CD14-positive monocyte (primary cell): ENCODE measurements at regions not wholly inside any gene's neighbourhood (a gene's known extent, or its start where the extent isn't known, plus 50 kb on each side); places are given as distances from the start of the nearest gene placed in this dataset. TPM values are rescaled to one million over a fixed set of nuclear protein-coding genes. Genes with fewer than 3 reads are reported as not detected.

Experiments used
- DNase-seq, 3 donors: peaks; one replicate each; pipeline ENCODE4 v3.0.0-alpha.2; 2011 to 2022
- H2AFZ ChIP-seq: 2 replicates; pipeline ENCODE4 v1.6.0; 2012; ENCODE audit warnings: mild to moderate bottlenecking, low read depth, low read length, inconsistent platforms; ENCODE audit not compliant: insufficient read depth, poor library complexity, severe bottlenecking
- H3K27ac ChIP-seq, 2 donors: 1 replicate in 1 of 2; 2 replicates in 1 of 2; pipeline ENCODE4 v1.5.1; 2012 to 2013; ENCODE audit warnings: low read length in 2 of 2, control low read depth in 1 of 2, inconsistent platforms in 1 of 2, low read depth in 1 of 2, mild to moderate bottlenecking in 1 of 2
- H3K27me3 ChIP-seq, 2 donors: one replicate each; pipeline versions ENCODE4 v1.6.0 to v1.6.1; 2011 to 2013; ENCODE audit warnings: low read length in 2 of 2; ENCODE audit not compliant: control insufficient read depth in 2 of 2, insufficient read depth in 2 of 2
- H3K36me3 ChIP-seq, 2 donors: replicated peaks in 1 of 2; 1 replicate in 1 of 2; 2 replicates in 1 of 2; pipeline versions ENCODE4 v1.5.1 to v1.6.1; 2012 to 2013; ENCODE audit warnings: low read length in 2 of 2, control low read depth in 1 of 2, inconsistent platforms in 1 of 2, mild to moderate bottlenecking in 1 of 2; ENCODE audit not compliant: insufficient read depth in 2 of 2, control insufficient read depth in 1 of 2
- H3K4me1 ChIP-seq, 2 donors: 1 replicate in 1 of 2; 2 replicates in 1 of 2; pipeline versions ENCODE4 v1.5.1 to v1.6.1; 2012 to 2013; ENCODE audit warnings: low read length in 2 of 2, control low read depth in 1 of 2, inconsistent platforms in 1 of 2, mild to moderate bottlenecking in 1 of 2, moderate library complexity in 1 of 2; ENCODE audit not compliant: insufficient read depth in 2 of 2, control insufficient read depth in 1 of 2
- H3K4me2 ChIP-seq: replicated peaks from 2 replicates; pipeline ENCODE3; 2012; ENCODE audit warnings: low read length, moderate library complexity, mild to moderate bottlenecking; ENCODE audit not compliant: poor library complexity, severe bottlenecking; ENCODE audit errors: extremely low read depth
- H3K4me3 ChIP-seq, 3 experiments: fragments of 200-600 bp in 1 of 3; sonication (generic) in 1 of 3; replicated peaks in 1 of 3; 1 replicate in 2 of 3; 2 replicates in 1 of 3; pipeline ENCODE4 v1.5.1; 2011 to 2013; ENCODE audit warnings: low read length in 3 of 3, mild to moderate bottlenecking in 3 of 3, control low read depth in 2 of 3, low read depth in 2 of 3, inconsistent platforms in 1 of 3, moderate library complexity in 1 of 3
- H3K79me2 ChIP-seq: 2 replicates; pipeline ENCODE4 v1.6.0; 2012; ENCODE audit warnings: mild to moderate bottlenecking, control low read depth, inconsistent platforms, low read length, moderate library complexity; ENCODE audit not compliant: insufficient read depth
- H3K9ac ChIP-seq: 2 replicates; pipeline ENCODE4 v1.6.0; 2017; ENCODE audit warnings: low read length, mild to moderate bottlenecking; ENCODE audit not compliant: insufficient read depth, poor library complexity, severe bottlenecking
- H3K9me3 ChIP-seq, 2 donors: replicated peaks in 1 of 2; 1 replicate in 1 of 2; 2 replicates in 1 of 2; pipeline versions ENCODE4 v1.5.1 to v1.6.1; 2012 to 2013; ENCODE audit warnings: low read length in 2 of 2, control low read depth in 1 of 2; ENCODE audit not compliant: control insufficient read depth in 1 of 2, insufficient read depth in 1 of 2
- H4K20me1 ChIP-seq: 2 replicates; pipeline ENCODE4 v1.6.0; 2012; ENCODE audit warnings: mild to moderate bottlenecking, low read length, control low read depth, moderate library complexity; ENCODE audit not compliant: insufficient read depth
- H3K27ac Mint-ChIP-seq, 7 donors: one replicate each; pipeline ENCODE4 v1.8.0; 2020; ENCODE audit warnings: mild to moderate bottlenecking in 7 of 7, mixed read lengths in 7 of 7, moderate library complexity in 6 of 7, inconsistent platforms in 2 of 7
- H3K27me3 Mint-ChIP-seq, 3 donors: one replicate each; pipeline ENCODE4 v1.8.0; 2021 to 2022; ENCODE audit warnings: low read depth in 3 of 3, mild to moderate bottlenecking in 3 of 3, mixed read lengths in 3 of 3, moderate library complexity in 3 of 3, inconsistent platforms in 1 of 3
- H3K36me3 Mint-ChIP-seq, 2 donors: one replicate each; pipeline ENCODE4 v1.8.0; 2020; ENCODE audit warnings: mixed read lengths in 2 of 2, inconsistent platforms in 1 of 2, mild to moderate bottlenecking in 1 of 2
- H3K4me1 Mint-ChIP-seq: one replicate; pipeline ENCODE4 v1.8.0; 2020; ENCODE audit warnings: mild to moderate bottlenecking, mixed read lengths
- H3K4me3 Mint-ChIP-seq, 2 donors: one replicate each; pipeline ENCODE4 v1.8.0; 2020; ENCODE audit warnings: mild to moderate bottlenecking in 2 of 2, mixed read lengths in 2 of 2, moderate library complexity in 1 of 2
- H3K9me3 Mint-ChIP-seq, 7 donors: one replicate each; pipeline ENCODE4 v1.8.0; 2020 to 2022; ENCODE audit warnings: mixed read lengths in 7 of 7, mild to moderate bottlenecking in 6 of 7, moderate library complexity in 6 of 7, inconsistent platforms in 2 of 7
- WGBS: methylation state at CpG from one replicate; pipeline ENCODE4 v1.1.5; 2013; ENCODE audit warnings: missing lambda C conversion rate; ENCODE audit not compliant: insufficient coverage; 5-methylcytosine and 5-hydroxymethylcytosine counted together
- intact Hi-C, 2 donors: fragments of 100-400 bp; cut with micrococcal nuclease; formaldehyde crosslinking; loops; one replicate each; pipeline versions ENCODE4 v1.15.0 to v1.15.1; 2023
- small RNA-seq: library from RNA; depleted of rRNA; stranded (forward); fragments of <200 nt; gene quantifications from one replicate; pipeline ENCODE3, GENCODE V24; 2012; ENCODE audit warnings: low read depth; ENCODE audit not compliant: insufficient read length
- TF ChIP-seq, protein P1 (sequence below): fragments of 200-600 bp; IDR thresholded peaks from one replicate; pipeline ENCODE4 v1.8.0; 2022; ENCODE audit warnings: antibody characterized with exemption, mild to moderate bottlenecking

DNA sequence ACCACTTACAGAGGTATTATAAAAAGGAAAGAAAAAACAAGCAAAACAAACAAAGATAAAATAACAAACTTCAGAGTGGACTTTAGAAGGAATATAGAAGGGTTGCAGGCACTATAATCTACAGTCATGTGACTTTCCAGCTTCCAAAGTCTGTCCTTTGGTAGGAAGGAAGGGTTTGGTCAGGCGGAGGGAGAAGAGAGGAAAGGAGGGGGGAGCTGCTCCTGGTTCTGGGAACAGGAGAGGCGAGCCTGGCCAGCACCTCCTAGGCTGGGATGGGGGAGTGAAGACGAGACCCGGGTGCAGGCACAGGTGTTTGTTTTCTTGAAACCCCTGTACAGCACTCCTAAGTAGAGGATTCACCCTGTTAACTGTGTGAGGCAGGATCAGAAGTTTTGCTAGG, 53.8 kb upstream of the GATA6 start:
- Mint-ChIP-seq H3K36me3 (no peaks in the 10 kb centered on the region), H3K27ac (no peak overlapping the region), H3K27me3 (peaks cover 3 to 10% (median 6%) of the 10 kb centered on the region in 3 donors), H3K4me3 (no peak overlapping the region), H3K9me3 (peaks cover 0 to 4% (median 1%) of the 10 kb centered on the region in 7 donors), H3K4me1 (no peaks in the 10 kb centered on the region)
- H3K36me3 ChIP-seq, result no peaks in the 10 kb centered on the region
- no peak overlapping the region for H3K9ac ChIP-seq
- WGBS, result 64% methylated on average over 1 of the region's 4 CpGs
- no peaks in the 10 kb centered on the region for H3K27me3 ChIP-seq
- H3K4me1 ChIP-seq, result no peaks in the 10 kb centered on the region
- TF ChIP-seq, protein P1, sequence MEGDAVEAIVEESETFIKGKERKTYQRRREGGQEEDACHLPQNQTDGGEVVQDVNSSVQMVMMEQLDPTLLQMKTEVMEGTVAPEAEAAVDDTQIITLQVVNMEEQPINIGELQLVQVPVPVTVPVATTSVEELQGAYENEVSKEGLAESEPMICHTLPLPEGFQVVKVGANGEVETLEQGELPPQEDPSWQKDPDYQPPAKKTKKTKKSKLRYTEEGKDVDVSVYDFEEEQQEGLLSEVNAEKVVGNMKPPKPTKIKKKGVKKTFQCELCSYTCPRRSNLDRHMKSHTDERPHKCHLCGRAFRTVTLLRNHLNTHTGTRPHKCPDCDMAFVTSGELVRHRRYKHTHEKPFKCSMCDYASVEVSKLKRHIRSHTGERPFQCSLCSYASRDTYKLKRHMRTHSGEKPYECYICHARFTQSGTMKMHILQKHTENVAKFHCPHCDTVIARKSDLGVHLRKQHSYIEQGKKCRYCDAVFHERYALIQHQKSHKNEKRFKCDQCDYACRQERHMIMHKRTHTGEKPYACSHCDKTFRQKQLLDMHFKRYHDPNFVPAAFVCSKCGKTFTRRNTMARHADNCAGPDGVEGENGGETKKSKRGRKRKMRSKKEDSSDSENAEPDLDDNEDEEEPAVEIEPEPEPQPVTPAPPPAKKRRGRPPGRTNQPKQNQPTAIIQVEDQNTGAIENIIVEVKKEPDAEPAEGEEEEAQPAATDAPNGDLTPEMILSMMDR, result no peak
- no peaks in the 10 kb centered on the region for H3K9me3 ChIP-seq
- no peak overlapping the region for H3K4me2 ChIP-seq
- no peak overlapping the region for H3K4me3 ChIP-seq
- H2AFZ ChIP-seq, result no peak overlapping the region
- DNase-seq, result no peak
- intact Hi-C loops, result no loop called here
- H3K27ac ChIP-seq, result no peak overlapping the region
- no peaks in the 10 kb centered on the region for H3K79me2 ChIP-seq
- no peaks in the 10 kb centered on the region for H4K20me1 ChIP-seq

Small RNAs in the stretch of these regions (small RNA-seq; reads per million reads assigned to genes)
- not detected for gene RNA5SP451
